HepG2 (cell line): ENCODE measurements at regions not wholly inside any gene's neighbourhood (a gene's known extent, or its start where the extent isn't known, plus 50 kb on each side); places are given as distances from the start of the nearest gene placed in this dataset.

Source experiments
- AGO2 ChIP-seq: fragments of 200-400 bp; formaldehyde crosslinking; optimal IDR thresholded peaks from 2 replicates; pipeline ENCODE3; 2017; ENCODE audit warnings: mild to moderate bottlenecking, low read depth, low read length, moderate library complexity
- ASH2L ChIP-seq: fragments of 300-600, 200-600 bp; sonication (generic); IDR thresholded peaks from 2 replicates; pipeline ENCODE4 v1.7.0; 2017; ENCODE audit warnings: low read depth, mild to moderate bottlenecking, moderate library complexity, mixed read lengths, low read length; ENCODE audit not compliant: insufficient read length
- GTF2F1 ChIP-seq: fragments of 150-350 bp; IDR thresholded peaks from 2 replicates; pipeline ENCODE4 v1.6.1; 2014; ENCODE audit warnings: low read length
- HDAC6 ChIP-seq: fragments of 200-600 bp; sonication (generic); IDR thresholded peaks from 2 replicates; pipeline ENCODE4 v1.7.0; 2017; ENCODE audit warnings: mild to moderate bottlenecking, antibody characterized with exemption, low read length, low read depth
- IRF9 ChIP-seq: sonication (generic); formaldehyde crosslinking; IDR thresholded peaks from 2 replicates; pipeline ENCODE4 v1.8.0; 2022; ENCODE audit warnings: missing genetic modification reagents, mild to moderate bottlenecking, borderline replicate concordance
- JUND ChIP-seq: sonication (generic); formaldehyde crosslinking; IDR thresholded peaks from 2 replicates; pipeline ENCODE4 v1.8.0; 2022; ENCODE audit warnings: mild to moderate bottlenecking, missing genetic modification reagents
- KAT8 ChIP-seq: IDR thresholded peaks from 2 replicates; pipeline ENCODE4 v1.6.1; 2016; ENCODE audit warnings: missing genetic modification reagents, missing compliant biosample characterization
- PAWR ChIP-seq: sonication (generic); formaldehyde crosslinking; IDR thresholded peaks from 2 replicates; pipeline ENCODE4 v1.4.0; 2020; ENCODE audit warnings: missing genetic modification reagents, mild to moderate bottlenecking, borderline replicate concordance
- TEF ChIP-seq: sonication (generic); formaldehyde crosslinking; IDR thresholded peaks from 2 replicates; pipeline ENCODE4 v1.5.0; 2020; ENCODE audit warnings: missing genetic modification reagents
- ZBTB25 ChIP-seq: IDR thresholded peaks from 2 replicates; pipeline ENCODE4 v1.6.1; 2018; ENCODE audit warnings: missing genetic modification reagents
- ZBTB37 ChIP-seq: sonication (generic); formaldehyde crosslinking; IDR thresholded peaks from 2 replicates; pipeline ENCODE4 v1.4.0; 2020; ENCODE audit warnings: mild to moderate bottlenecking, missing genetic modification reagents
- ZHX1 ChIP-seq: sonication (generic); formaldehyde crosslinking; IDR thresholded peaks from 2 replicates; pipeline ENCODE4 v1.8.1; 2022; ENCODE audit warnings: low read depth, mild to moderate bottlenecking, missing genetic modification reagents
- ZNF143 ChIP-seq: sonication (generic); formaldehyde crosslinking; IDR thresholded peaks from 2 replicates; pipeline ENCODE4 v1.4.0; 2020; ENCODE audit warnings: missing genetic modification reagents
- ZNF275 ChIP-seq: sonication (generic); formaldehyde crosslinking; IDR thresholded peaks from 2 replicates; pipeline ENCODE4 v1.8.0; 2022; ENCODE audit warnings: missing genetic modification reagents, mild to moderate bottlenecking, inconsistent platforms, borderline replicate concordance
- ZNF282 ChIP-seq: fragments of 450-650 bp; IDR thresholded peaks from 2 replicates; pipeline ENCODE4 v1.6.1; 2018; ENCODE audit not compliant: partially characterized antibody
- ZNF44 ChIP-seq: sonication (generic); formaldehyde crosslinking; IDR thresholded peaks from 2 replicates; pipeline ENCODE4 v1.5.1; 2020; ENCODE audit warnings: mild to moderate bottlenecking, missing genetic modification reagents
- ZNF674 ChIP-seq: sonication (generic); formaldehyde crosslinking; IDR thresholded peaks from 2 replicates; pipeline ENCODE4 v1.5.0; 2020; ENCODE audit warnings: low read depth, mild to moderate bottlenecking, missing genetic modification reagents
- ZSCAN5A ChIP-seq: sonication (generic); formaldehyde crosslinking; IDR thresholded peaks from 2 replicates; pipeline ENCODE4 v1.8.0; 2022; ENCODE audit warnings: mild to moderate bottlenecking, missing genetic modification reagents, borderline replicate concordance

GRCh38 chr17:72421128-72422092, 300.6 kb downstream of the SOX9 start (continued):
- TF ChIP-seq HDAC6 (no peak), ZNF44 (peak; percentile 64; the same call in 1 of the 2 replicates), ZBTB25 (CRISPR knock-in tag) (no peak; the same call in 1 of the 2 replicates), JUND (CRISPR knock-in tag) (peak; percentile 97), GTF2F1 (no peak), ZNF674 (no peak), ZNF275 (CRISPR knock-in tag) (peak; percentile 83; the same call in 1 of the 2 replicates), TEF (CRISPR knock-in tag) (peak; percentile 57; the same call in 1 of the 2 replicates), ZSCAN5A (no peak), IRF9 (CRISPR knock-in tag) (no peak; the same call in 1 of the 2 replicates), AGO2 (peak; percentile 52), KAT8 (CRISPR knock-in tag) (no peak; the same call in 1 of the 2 replicates), ZNF143 (CRISPR knock-in tag) (no peak), PAWR (no peak), ASH2L (peak; percentile 67), ZHX1 (CRISPR knock-in tag) (no peak), ZBTB37 (CRISPR knock-in tag) (peak; percentile 88), ZNF282 (no peak)
